Panc1 (cell line): ENCODE measurements at regions not wholly inside any gene's neighbourhood (a gene's known extent, or its start where the extent isn't known, plus 50 kb on each side); places are given as distances from the start of the nearest gene placed in this dataset.
"Not testable (repeated sequence)": the region's sequence is repeated elsewhere in the genome, so short reads cannot be mapped to it uniquely, and the experiment has no call there.

ENCODE experiments used
- CTCF ChIP-seq: fragments of 450-650 bp; IDR thresholded peaks from 2 replicates; pipeline ENCODE4 v1.5.1; 2017; ENCODE audit warnings: mild to moderate bottlenecking
- POLR2AphosphoS5 ChIP-seq: IDR thresholded peaks from 2 replicates; pipeline ENCODE4 v1.6.1; 2012; ENCODE audit warnings: mild to moderate bottlenecking, low read depth, low read length, moderate library complexity

GRCh38 chr4:91791631-91792030 lies 512.1 kb upstream of the GRID2 start:
- TF ChIP-seq POLR2AphosphoS5, CTCF: not testable (repeated sequence)
